HEK293 (cell line): ENCODE measurements at regions not wholly inside any gene's neighbourhood (a gene's known extent, or its start where the extent isn't known, plus 50 kb on each side); places are given as distances from the start of the nearest gene placed in this dataset.

Source experiments
- CTCF ChIA-PET: fragments of 350-600 bp; formaldehyde crosslinking; extraction: SDS; loops from one replicate; lab custom pipeline; 2021; ENCODE audit warnings: antibody characterized with exemption; lab: Yijun Ruan, JAX
- POLR2A ChIA-PET: fragments of 300-600 bp; formaldehyde crosslinking; extraction: SDS; loops from one replicate; lab custom pipeline; 2020; ENCODE audit warnings: antibody characterized with exemption, inconsistent platforms; lab: Yijun Ruan, JAX
- H3K27ac ChIP-seq: fragments of 200-500 bp; sonication (Bioruptor generic); 2 replicates; pipeline ENCODE4 v1.5.1; 2014; ENCODE audit warnings: low read depth, low read length, control low read depth, inconsistent platforms; ENCODE audit errors: extremely low read depth
- H3K36me3 ChIP-seq, 2 experiments: fragments of 200-500 bp in 1 of 2; sonication (Bioruptor generic) in 1 of 2; 1 replicate in 1 of 2; 2 replicates in 1 of 2; pipeline ENCODE4 v1.5.1; 2014 to 2017; ENCODE audit warnings: inconsistent platforms in 2 of 2, low read length in 2 of 2; ENCODE audit not compliant: control insufficient read depth in 2 of 2, insufficient read depth in 1 of 2
- H3K4me1 ChIP-seq: fragments of 200-500 bp; sonication (Bioruptor generic); 2 replicates; pipeline ENCODE4 v1.5.1; 2014; ENCODE audit warnings: mild to moderate bottlenecking, low read length, inconsistent platforms; ENCODE audit not compliant: control insufficient read depth, insufficient read depth
- H3K4me3 ChIP-seq: 2 replicates; pipeline ENCODE4 v1.5.1; 2011; ENCODE audit warnings: low read depth, mild to moderate bottlenecking, control low read depth, low read length, moderate library complexity
- H3K9me3 ChIP-seq: fragments of 200-500 bp; sonication (Bioruptor generic); 2 replicates; pipeline ENCODE4 v1.5.1; 2014; ENCODE audit warnings: low read depth, low read length, inconsistent platforms; ENCODE audit not compliant: control insufficient read depth, insufficient read depth
- TCF7L2 ChIP-seq: IDR thresholded peaks from 2 replicates; pipeline ENCODE4 v1.6.1; 2011; ENCODE audit warnings: low read depth, mild to moderate bottlenecking, inconsistent platforms, low read length, moderate library complexity, borderline replicate concordance
- TRIM28 ChIP-seq: IDR thresholded peaks from 2 replicates; pipeline ENCODE4 v1.6.1; 2011; ENCODE audit warnings: low read length, control low read depth, borderline replicate concordance
- WT1 ChIP-seq: fragments of 450-650 bp; formaldehyde crosslinking; IDR thresholded peaks from 2 replicates; pipeline ENCODE4 v1.5.1; 2016; ENCODE audit warnings: missing biosample characterization, missing genetic modification characterization
- ZBTB1 ChIP-seq: fragments of 450-650 bp; formaldehyde crosslinking; IDR thresholded peaks from 2 replicates; pipeline ENCODE4 v1.5.1; 2016; ENCODE audit warnings: missing biosample characterization, missing genetic modification characterization
- ZNF112 ChIP-seq: fragments of 450-650 bp; formaldehyde crosslinking; IDR thresholded peaks from 2 replicates; pipeline ENCODE4 v1.5.0; 2017; ENCODE audit warnings: missing biosample characterization, missing genetic modification characterization
- ZNF221 ChIP-seq: fragments of 450-650 bp; formaldehyde crosslinking; IDR thresholded peaks from 2 replicates; pipeline ENCODE4 v1.5.1; 2017; ENCODE audit warnings: missing biosample characterization, missing genetic modification characterization, borderline replicate concordance
- ZNF23 ChIP-seq: fragments of 450-650 bp; formaldehyde crosslinking; IDR thresholded peaks from 2 replicates; pipeline ENCODE4 v1.5.1; 2016; ENCODE audit warnings: missing biosample characterization, missing genetic modification characterization, borderline replicate concordance
- ZNF335 ChIP-seq: fragments of 450-650 bp; formaldehyde crosslinking; conservative IDR thresholded peaks from 2 replicates; pipeline ENCODE4 v1.5.1; 2016; ENCODE audit warnings: missing biosample characterization, missing genetic modification characterization
- ZNF423 ChIP-seq: fragments of 450-650 bp; formaldehyde crosslinking; IDR thresholded peaks from 2 replicates; pipeline ENCODE4 v1.5.1; 2016; ENCODE audit warnings: missing biosample characterization, missing genetic modification characterization
- ZNF48 ChIP-seq: fragments of 450-650 bp; formaldehyde crosslinking; IDR thresholded peaks from 2 replicates; pipeline ENCODE4 v1.5.1; 2016; ENCODE audit warnings: missing biosample characterization, missing genetic modification characterization
- ZNF501 ChIP-seq: fragments of 450-650 bp; formaldehyde crosslinking; IDR thresholded peaks from 2 replicates; pipeline ENCODE4 v1.5.1; 2016; ENCODE audit warnings: missing biosample characterization, missing genetic modification characterization
- ZNF530 ChIP-seq: fragments of 450-650 bp; formaldehyde crosslinking; IDR thresholded peaks from 2 replicates; pipeline ENCODE4 v1.5.1; 2016; ENCODE audit warnings: low read depth, missing biosample characterization, missing genetic modification characterization
- ZNF624 ChIP-seq: fragments of 450-650 bp; formaldehyde crosslinking; IDR thresholded peaks from 2 replicates; pipeline ENCODE4 v1.5.1; 2017; ENCODE audit warnings: missing biosample characterization, missing genetic modification characterization
- ZNF776 ChIP-seq: fragments of 450-650 bp; formaldehyde crosslinking; IDR thresholded peaks from 2 replicates; pipeline ENCODE4 v1.5.0; 2017; ENCODE audit warnings: missing biosample characterization, missing genetic modification characterization, borderline replicate concordance
- ZNF777 ChIP-seq: fragments of 450-650 bp; formaldehyde crosslinking; IDR thresholded peaks from 2 replicates; pipeline ENCODE4 v1.5.1; 2017; ENCODE audit warnings: missing biosample characterization, missing genetic modification characterization, borderline replicate concordance
- ZNF843 ChIP-seq: fragments of 450-650 bp; formaldehyde crosslinking; IDR thresholded peaks from 2 replicates; pipeline ENCODE4 v1.5.1; 2016; ENCODE audit warnings: missing biosample characterization, missing genetic modification characterization
- ZSCAN16 ChIP-seq: fragments of 450-650 bp; formaldehyde crosslinking; IDR thresholded peaks from 2 replicates; pipeline ENCODE4 v1.5.1; 2016; ENCODE audit warnings: missing biosample characterization, missing genetic modification characterization
- TF ChIP-seq, protein P1 (sequence below): fragments of 450-650 bp; formaldehyde crosslinking; IDR thresholded peaks from 2 replicates; pipeline ENCODE4 v1.5.1; 2016; ENCODE audit warnings: missing biosample characterization, missing genetic modification characterization
- TF ChIP-seq, protein P2 (sequence below): fragments of 450-650 bp; formaldehyde crosslinking; IDR thresholded peaks from 2 replicates; pipeline ENCODE4 v1.5.1; 2017; ENCODE audit warnings: missing biosample characterization, missing genetic modification characterization
- TF ChIP-seq, protein P3 (sequence below): fragments of 450-650 bp; formaldehyde crosslinking; IDR thresholded peaks from 2 replicates; pipeline ENCODE4 v1.5.1; 2017; ENCODE audit warnings: missing biosample characterization, missing genetic modification characterization
- TF ChIP-seq, protein P4 (sequence below): fragments of 450-650 bp; formaldehyde crosslinking; IDR thresholded peaks from 2 replicates; pipeline ENCODE4; 2016; ENCODE audit warnings: missing biosample characterization, missing genetic modification characterization

DNA sequence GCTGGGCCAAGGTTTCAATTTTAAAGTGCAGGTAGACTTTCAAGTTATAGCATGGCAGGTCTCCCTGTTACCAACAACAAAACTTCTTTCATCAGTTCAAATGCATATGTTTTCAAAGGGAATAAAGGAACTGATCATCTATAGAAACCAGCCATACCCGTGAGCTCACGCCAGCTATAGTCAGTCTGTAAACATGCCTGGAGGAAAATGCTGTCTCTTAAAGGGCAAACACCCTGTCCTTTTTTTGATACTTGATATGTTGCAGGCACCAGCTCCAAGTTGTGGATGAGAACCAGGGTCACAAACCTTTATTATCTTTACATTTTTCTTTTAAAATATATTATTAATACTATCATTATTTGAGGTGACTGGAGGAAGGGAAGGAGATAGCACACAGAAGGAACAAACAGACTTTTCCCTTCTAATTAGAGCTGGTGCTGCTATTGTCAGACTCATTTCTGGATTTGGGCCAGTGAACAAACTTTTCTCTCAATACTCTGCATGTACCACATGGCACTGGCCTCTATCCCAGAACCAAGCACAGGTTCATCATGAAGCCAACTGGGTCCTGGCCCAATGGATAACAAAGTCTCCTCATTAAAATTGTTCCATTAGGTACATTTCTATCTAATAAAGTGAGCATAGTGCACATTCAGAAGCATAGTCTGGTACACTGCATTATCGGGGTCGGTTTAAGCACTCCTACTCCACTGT, 1102.4 kb downstream of the SORCS3 start (continued):
- TF ChIP-seq, protein P1, sequence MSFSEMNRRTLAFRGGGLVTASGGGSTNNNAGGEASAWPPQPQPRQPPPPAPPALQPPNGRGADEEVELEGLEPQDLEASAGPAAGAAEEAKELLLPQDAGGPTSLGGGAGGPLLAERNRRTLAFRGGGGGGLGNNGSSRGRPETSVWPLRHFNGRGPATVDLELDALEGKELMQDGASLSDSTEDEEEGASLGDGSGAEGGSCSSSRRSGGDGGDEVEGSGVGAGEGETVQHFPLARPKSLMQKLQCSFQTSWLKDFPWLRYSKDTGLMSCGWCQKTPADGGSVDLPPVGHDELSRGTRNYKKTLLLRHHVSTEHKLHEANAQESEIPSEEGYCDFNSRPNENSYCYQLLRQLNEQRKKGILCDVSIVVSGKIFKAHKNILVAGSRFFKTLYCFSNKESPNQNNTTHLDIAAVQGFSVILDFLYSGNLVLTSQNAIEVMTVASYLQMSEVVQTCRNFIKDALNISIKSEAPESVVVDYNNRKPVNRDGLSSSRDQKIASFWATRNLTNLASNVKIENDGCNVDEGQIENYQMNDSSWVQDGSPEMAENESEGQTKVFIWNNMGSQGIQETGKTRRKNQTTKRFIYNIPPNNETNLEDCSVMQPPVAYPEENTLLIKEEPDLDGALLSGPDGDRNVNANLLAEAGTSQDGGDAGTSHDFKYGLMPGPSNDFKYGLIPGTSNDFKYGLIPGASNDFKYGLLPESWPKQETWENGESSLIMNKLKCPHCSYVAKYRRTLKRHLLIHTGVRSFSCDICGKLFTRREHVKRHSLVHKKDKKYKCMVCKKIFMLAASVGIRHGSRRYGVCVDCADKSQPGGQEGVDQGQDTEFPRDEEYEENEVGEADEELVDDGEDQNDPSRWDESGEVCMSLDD (tag by site-specific recombination): no peak
- TF ChIP-seq ZNF530 (tag by site-specific recombination): no peak
- no peak for TF ChIP-seq WT1 (tag by site-specific recombination)
- TF ChIP-seq ZNF423 (tag by site-specific recombination): no peak
- TF ChIP-seq ZNF112 (tag by site-specific recombination): no peak
- no peak for TF ChIP-seq TCF7L2
- TF ChIP-seq ZNF221: no peak

DNA sequence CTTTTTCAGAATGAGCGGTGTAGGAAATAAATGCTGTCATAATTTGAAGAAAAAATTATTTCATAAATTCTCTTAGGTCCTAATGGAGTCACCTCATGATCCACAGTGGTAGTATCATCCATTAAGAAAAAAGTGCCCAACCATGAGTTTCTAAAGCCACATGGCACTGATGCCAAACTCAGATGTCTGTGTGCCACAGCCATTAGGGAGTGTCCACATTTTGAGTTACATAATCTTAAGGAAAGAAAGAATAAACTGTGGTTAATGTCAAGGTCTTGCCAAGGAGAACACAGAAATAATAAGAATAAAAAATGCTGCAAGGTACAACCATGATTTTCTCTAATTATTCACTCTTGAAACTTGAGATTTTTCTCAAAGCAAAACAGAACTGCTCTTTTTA, 1101.8 kb downstream of the SORCS3 start:
- Histone ChIP-seq H3K4me1 (no peaks in the 10 kb centered on the region), H3K4me3 (no peak overlapping the region), H3K36me3 (no peaks in the 10 kb centered on the region), H3K27ac (no peak overlapping the region), H3K9me3 (no peaks in the 10 kb centered on the region)
- ChIA-PET POLR2A (no interaction called here), CTCF (no interaction called here)
- TF ChIP-seq ZBTB1 (tag by site-specific recombination): no peak
- no peak for TF ChIP-seq ZNF776
- no peak for TF ChIP-seq TRIM28
- TF ChIP-seq ZNF624 (tag by site-specific recombination): no peak
- TF ChIP-seq ZSCAN16: no peak
- TF ChIP-seq ZNF48 (tag by site-specific recombination): no peak
- TF ChIP-seq ZNF843 (tag by site-specific recombination): no peak
- TF ChIP-seq, protein P1 (tag by site-specific recombination): no peak
- no peak for TF ChIP-seq ZNF777 (tag by site-specific recombination)
- no peak for TF ChIP-seq ZNF501
- TF ChIP-seq ZNF23: no peak

DNA sequence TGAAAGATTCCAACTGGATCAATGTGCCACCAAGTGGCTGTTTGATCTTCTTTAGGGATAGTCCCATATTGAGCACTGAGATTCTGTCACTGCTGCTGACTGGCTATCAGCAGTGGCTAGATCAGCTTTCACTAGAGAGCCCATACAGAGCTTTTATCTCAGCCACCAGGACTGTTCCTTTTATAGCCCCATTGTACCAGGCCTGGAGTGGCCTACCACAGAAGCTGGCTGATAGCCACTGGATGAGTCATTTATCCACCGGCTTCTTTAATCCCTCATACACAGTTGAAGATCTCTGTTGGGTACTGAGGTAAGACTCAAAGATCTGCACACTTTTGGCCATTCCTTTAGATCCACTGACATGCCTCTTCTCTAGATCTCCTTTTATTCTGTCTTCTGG, 1101.1 kb downstream of the SORCS3 start:
- Histone ChIP-seq H3K27ac (no peak overlapping the region), H3K9me3 (no peaks in the 10 kb centered on the region), H3K36me3 (no peaks in the 10 kb centered on the region), H3K4me3 (no peak overlapping the region), H3K4me1 (no peaks in the 10 kb centered on the region)
- TF ChIP-seq, protein P2, sequence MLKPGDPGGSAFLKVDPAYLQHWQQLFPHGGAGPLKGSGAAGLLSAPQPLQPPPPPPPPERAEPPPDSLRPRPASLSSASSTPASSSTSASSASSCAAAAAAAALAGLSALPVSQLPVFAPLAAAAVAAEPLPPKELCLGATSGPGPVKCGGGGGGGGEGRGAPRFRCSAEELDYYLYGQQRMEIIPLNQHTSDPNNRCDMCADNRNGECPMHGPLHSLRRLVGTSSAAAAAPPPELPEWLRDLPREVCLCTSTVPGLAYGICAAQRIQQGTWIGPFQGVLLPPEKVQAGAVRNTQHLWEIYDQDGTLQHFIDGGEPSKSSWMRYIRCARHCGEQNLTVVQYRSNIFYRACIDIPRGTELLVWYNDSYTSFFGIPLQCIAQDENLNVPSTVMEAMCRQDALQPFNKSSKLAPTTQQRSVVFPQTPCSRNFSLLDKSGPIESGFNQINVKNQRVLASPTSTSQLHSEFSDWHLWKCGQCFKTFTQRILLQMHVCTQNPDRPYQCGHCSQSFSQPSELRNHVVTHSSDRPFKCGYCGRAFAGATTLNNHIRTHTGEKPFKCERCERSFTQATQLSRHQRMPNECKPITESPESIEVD (tag by site-specific recombination): no peak
- TF ChIP-seq ZNF112 (tag by site-specific recombination) (no peak), ZNF335 (no peak)
- TF ChIP-seq, protein P3, sequence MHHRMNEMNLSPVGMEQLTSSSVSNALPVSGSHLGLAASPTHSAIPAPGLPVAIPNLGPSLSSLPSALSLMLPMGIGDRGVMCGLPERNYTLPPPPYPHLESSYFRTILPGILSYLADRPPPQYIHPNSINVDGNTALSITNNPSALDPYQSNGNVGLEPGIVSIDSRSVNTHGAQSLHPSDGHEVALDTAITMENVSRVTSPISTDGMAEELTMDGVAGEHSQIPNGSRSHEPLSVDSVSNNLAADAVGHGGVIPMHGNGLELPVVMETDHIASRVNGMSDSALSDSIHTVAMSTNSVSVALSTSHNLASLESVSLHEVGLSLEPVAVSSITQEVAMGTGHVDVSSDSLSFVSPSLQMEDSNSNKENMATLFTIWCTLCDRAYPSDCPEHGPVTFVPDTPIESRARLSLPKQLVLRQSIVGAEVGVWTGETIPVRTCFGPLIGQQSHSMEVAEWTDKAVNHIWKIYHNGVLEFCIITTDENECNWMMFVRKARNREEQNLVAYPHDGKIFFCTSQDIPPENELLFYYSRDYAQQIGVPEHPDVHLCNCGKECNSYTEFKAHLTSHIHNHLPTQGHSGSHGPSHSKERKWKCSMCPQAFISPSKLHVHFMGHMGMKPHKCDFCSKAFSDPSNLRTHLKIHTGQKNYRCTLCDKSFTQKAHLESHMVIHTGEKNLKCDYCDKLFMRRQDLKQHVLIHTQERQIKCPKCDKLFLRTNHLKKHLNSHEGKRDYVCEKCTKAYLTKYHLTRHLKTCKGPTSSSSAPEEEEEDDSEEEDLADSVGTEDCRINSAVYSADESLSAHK (tag by site-specific recombination): no peak
- TF ChIP-seq, protein P4, sequence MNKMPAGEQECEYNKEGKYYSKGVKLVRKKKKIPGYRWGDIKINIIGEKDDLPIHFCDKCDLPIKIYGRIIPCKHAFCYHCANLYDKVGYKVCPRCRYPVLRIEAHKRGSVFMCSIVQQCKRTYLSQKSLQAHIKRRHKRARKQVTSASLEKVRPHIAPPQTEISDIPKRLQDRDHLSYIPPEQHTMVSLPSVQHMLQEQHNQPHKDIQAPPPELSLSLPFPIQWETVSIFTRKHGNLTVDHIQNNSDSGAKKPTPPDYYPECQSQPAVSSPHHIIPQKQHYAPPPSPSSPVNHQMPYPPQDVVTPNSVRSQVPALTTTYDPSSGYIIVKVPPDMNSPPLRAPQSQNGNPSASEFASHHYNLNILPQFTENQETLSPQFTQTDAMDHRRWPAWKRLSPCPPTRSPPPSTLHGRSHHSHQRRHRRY (tag by site-specific recombination): no peak
- ChIA-PET CTCF (interaction anchor here (0.6 kb wide), 1 partner anchor 400 kb away, joined by 3 read pairs; no protein-coding TSS in a partner anchor), POLR2A (no interaction called here)
